Middle frontal gyrus (tissue), 1 donor: ENCODE measurements at regions not wholly inside any gene's neighbourhood (a gene's known extent, or its start where the extent isn't known, plus 50 kb on each side); places are given as distances from the start of the nearest gene placed in this dataset.
"Not testable (repeated sequence)": the region's sequence is repeated elsewhere in the genome, so short reads cannot be mapped to it uniquely, and the experiment has no call there.

Experiments
- DNase-seq: peaks from one replicate; pipeline ENCODE4 v3.0.0-alpha.2; 2015; ENCODE audit warnings: low spot score; ENCODE audit errors: extremely low spot score

DNA sequence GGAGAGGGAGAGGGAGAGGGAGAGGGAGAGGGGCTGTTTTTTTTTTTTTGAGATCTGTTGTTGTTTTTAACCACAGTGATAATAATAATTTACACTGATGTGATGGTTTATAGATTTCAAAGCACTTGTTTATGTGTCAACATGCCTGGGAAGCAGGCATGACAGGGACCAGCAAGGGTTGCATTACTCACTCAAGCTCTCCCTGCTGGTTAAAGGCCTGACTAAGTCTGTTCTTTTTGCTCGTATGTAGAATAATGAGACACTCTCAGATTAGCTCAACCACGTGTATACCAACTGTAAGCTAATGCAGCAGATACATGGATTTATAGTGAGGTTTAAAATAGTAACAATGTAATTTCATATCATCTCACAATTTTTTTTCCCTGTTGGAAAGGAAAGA, 134.6 kb upstream of the BOD1L1 start:
- no peak for DNase-seq

DNA sequence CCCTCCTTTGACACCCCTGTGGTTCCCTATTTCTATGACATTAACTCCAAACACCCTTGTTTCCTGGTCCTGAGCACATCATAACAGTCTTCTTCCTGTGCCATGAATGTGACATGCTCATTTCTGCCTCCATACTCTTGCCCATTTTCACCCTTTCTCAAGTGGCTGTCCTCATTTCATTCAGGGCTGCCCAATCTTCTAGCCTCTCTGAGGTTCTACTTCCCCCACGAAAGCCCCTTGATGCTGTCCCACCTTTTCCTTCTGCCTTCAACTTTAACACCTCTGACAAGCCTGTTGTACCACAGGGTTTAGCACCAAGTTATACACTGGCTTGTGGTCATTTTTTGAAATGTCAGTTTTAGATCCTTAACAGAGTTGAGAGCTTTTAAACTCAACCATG, 136.2 kb upstream of the BOD1L1 start:
- no peak for DNase-seq

- no peak for DNase-seq
These were observed 138.0 kb upstream of the BOD1L1 start for GRCh38 chr4:13765539-13765938.

DNA sequence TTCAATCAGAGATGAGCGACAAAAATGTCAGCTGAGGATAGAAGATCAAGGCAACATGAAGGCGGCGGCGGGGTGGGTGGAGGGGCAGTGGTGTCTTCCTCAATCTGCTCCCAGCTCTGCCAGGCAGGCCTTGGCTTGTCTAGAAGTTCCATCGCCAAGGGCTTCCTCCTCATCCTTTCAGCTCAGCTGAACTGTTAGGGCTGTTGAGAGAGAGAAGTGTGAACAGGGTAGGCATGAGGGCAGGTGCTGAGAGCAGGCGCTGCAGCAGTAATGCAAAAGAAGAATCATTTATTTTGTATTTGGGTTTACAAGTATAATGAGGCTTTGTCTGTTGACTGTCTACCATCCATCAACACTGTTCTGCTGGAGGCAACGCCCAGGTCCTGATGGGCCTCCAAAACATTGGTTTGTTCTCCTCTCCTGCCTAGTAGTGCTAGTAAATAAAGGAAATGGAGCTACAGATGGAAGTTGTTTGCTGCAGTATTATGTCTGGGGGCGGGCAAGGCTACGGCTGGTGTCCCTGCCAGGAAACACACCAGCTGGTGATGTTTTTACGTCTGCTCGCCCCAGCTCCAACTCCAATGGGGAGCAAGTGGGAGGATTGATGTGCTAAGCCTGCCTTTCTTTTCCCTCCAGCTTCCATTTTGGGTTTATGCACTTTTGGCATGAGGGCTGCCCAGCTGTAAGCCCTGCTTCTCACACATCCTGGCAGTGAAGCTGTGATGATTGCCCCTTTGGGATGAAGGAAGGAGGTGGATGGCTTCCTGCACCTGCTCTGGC, 139.4 kb upstream of the BOD1L1 start:
- peak; percentile 30 for DNase-seq

DNA sequence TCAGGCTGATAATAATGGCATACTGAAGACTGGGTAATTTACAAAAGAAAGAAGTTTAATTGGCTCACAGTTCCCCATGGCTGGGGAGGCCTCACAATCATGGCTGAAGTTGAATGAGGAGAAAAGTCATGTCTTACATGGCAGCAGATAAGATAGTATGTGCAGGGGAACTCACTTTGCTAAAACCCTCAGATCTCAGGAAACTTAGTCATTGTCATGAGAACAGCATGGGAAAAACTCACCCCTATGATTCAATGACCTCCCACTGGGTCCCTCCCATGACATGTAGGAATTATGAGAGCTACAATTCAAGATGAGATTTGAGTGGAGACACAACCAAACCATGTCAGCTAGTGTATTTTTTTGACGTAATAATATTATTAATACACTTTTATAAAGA, 149.8 kb upstream of the BOD1L1 start:
- DNase-seq = no peak

DNA sequence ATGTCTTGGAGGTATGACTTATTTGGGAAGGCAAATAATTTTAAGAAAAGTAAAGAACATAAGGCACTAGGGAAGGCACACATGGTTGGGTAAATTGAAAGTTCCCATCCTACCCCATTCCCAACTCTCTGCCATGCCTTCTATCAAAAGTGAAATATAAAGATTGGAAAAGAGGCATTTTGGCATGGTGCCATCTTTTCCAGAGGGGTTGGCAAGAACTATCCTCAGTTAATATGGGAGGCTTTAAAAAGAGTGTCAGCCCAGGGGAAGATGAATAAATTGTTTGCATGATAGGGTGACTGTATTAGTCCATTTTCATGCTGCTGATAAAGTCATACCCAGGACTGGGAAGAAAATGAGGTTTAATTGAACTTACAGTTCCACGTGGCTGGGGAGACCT, 150.8 kb upstream of the BOD1L1 start:
- DNase-seq = no peak

DNA sequence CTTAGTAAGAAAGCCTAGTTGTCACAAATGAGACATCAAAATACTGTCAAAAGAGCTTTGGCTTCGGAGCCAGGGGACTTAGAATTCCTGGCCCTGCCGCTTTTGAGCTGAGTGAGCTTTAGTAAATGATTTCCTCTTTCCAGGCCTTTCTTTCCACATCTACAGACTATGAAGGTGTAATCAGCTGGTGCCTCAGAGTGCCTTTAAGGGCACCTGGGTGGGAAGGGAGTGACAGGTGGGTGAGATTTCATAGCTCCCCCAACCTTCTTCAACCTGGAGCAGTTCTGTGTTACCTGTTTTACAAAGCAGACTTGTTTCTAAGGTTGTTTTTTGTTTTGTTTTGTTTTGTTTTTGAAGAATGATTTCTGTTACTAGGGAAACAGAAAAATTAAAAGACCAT, 154.7 kb upstream of the BOD1L1 start:
- no peak for DNase-seq

DNA sequence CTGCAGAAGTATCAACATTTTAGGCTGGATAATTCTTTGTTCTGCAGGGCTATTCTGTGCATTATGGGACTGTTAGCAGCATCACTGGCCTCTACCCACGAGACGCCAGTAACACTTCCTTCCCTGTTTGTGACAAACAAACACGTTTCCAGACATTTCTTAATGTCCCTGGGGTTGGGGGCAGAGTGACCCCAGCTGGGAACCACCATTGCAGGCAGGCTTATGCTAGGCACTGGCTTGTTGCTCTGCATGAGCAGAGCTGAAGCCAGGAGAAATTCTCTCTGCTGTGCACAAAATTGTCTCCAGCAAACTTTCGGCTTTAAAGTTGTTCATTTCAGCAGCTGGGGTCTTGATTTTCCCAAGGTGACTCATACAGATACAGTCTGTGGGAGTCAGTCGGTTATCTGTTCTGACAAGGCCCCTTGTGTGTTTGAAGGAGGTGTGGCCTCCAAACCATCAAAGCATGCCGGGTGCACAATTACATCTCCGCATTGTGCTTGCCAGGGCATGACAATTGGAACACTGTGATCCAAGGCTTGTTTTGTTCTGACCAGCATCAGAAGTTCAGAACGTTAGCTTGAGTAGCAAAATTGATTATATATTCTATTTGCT, 156.4 kb upstream of the BOD1L1 start:
- peak; percentile 58 for DNase-seq

DNA sequence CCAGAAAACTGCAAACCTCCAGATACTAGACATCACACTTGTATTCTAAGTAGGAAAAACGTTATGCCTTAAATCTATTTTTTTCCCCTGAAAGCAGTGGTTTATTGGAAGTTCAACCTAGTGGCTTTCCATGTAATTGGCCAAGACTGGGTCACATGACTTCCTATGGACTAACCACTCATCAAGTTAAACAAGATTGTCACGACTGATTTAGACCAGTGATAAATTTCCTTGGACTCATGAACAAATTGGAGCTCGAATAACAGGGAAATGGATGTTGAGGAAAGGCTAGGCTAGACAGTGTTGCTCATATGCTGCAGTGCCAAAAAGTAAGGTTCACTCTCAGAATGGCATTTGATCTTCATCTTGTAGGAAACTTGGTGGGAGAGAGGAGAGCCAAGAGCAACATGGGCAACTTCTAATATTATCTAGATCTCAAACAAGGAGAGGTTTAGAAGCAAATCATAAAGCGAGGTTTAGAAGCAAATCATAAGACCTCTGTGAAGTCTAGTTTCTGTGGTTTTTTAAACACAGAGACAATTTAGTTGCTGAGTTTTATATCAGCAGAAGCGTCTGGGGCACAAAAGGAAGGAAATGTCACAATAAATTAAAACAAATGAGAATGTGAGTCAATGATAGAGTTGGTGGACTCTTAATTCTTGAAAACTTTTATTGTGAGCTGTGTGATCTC, 165.6 kb upstream of the BOD1L1 start:
- no peak for DNase-seq

DNA sequence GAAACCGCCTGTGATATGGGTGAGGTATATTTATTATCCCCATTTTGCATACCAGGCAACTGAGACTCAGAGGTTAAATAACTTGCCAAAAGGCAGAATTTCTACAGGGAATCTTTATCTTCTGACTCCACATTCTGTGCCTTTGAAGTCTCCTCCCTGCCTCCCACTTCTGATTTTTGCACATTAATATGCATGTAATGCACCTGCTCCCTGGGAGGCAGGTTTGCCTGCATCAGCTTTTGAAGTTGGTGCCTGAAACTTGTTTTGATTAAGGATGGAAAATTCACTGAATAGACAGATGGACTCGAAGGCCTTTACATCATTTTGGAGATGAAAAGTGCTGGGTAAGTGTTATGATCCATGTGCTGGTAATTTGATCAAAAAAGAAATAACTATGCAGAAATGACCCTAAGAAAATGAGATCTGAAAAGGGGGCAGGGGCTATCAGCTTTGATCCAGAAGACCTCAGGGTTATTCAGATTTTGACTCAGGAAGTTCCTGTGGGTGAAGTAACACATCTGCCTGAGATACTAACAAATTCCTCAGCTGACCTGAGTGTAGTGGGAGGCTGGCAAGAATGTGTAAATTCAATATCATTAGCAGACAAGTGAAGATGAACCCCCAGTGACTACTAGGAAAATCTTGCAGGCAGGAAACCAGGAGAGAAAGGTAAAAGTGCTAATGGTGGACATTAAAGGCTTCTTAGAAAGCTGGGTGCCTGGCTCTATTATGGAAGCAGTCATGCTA, 167.5 kb upstream of the BOD1L1 start:
- DNase-seq = no peak

DNA sequence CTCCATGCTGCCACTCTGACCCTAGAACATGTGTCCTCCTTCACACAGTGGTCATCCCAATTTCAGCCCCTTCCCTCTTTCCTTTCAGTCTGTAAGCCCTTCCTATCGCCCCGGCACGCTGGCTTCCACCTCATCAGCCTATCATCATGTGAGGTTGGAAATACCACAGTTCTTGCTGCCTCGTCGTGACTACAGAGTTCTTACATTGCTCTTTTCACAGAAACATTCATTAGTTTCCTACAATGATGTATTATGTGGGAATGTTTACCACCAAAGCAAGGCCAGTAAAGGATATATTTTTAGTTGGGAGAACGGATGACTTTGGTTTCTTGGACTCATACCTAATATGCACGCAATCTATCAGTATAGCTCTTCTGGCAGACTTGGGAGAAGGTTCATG, 169.5 kb upstream of the BOD1L1 start:
- DNase-seq = no peak

GRCh38 chr4:13815231-13815630, 187.7 kb upstream of the BOD1L1 start:
- no peak for DNase-seq

GRCh38 chr4:13816472-13816871, 188.9 kb upstream of the BOD1L1 start:
- no peak for DNase-seq

- DNase-seq = no peak
These were observed 194.0 kb upstream of the BOD1L1 start for GRCh38 chr4:13821522-13821921.

GRCh38 chr4:13825822-13826221, 198.3 kb upstream of the BOD1L1 start:
- DNase-seq = not testable (repeated sequence)

- no peak for DNase-seq
These were observed 201.9 kb upstream of the BOD1L1 start for GRCh38 chr4:13829457-13829856.

DNA sequence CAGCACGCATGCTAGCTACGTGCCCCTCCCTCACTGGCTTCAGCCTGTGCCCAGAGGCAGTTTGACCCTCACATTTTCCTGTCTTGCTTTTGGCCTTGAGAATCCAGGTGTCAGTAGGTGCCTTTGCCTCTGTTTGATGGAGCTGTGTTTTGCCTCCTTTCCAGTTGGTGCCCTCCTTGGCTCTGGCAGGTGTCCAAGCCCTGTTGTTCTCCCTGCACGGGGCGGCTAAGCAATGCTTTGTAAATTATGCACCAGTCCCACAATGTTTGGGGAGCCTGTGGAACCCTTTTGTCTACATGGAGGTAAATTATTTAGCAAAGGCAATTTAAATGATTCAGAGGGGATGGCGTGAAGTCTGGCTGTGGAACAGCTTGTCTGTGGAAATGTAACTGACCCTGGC, 202.9 kb upstream of the BOD1L1 start:
- no peak for DNase-seq

GRCh38 chr4:13833171-13833804, 205.8 kb upstream of the BOD1L1 start:
- DNase-seq = no peak

GRCh38 chr4:13836946-13837912, 209.7 kb upstream of the BOD1L1 start:
- no peak for DNase-seq

GRCh38 chr4:13840502-13841190, 213.1 kb upstream of the BOD1L1 start:
- DNase-seq = no peak
